Cardiac muscle cell (in vitro differentiated cells and primary cell): ENCODE measurements at regions not wholly inside any gene's neighbourhood (a gene's known extent, or its start where the extent isn't known, plus 50 kb on each side); places are given as distances from the start of the nearest gene placed in this dataset.

Experiments used
- DNase-seq, 2 donors: peaks; one replicate each; pipeline versions ENCODE4 v3.0.0 to v3.0.0-alpha.2; 2010 to 2017; ENCODE audit warnings: low read depth in 1 of 2, low spot score in 1 of 2
- H3K27ac ChIP-seq: fragments of 200-600 bp; sonication (generic); 2 replicates; pipeline ENCODE4 v1.5.1; 2016
- H3K27me3 ChIP-seq: fragments of 200-600 bp; sonication (generic); 2 replicates; pipeline ENCODE4 v1.6.0; 2016; ENCODE audit warnings: control low read depth
- H3K36me3 ChIP-seq: fragments of 200-600 bp; sonication (generic); 2 replicates; pipeline ENCODE4 v1.5.1; 2016; ENCODE audit warnings: control low read depth
- H3K4me1 ChIP-seq: fragments of 200-600 bp; sonication (generic); 2 replicates; pipeline ENCODE4 v1.8.1; 2017; ENCODE audit warnings: low read depth, mild to moderate bottlenecking, mixed run types
- H3K4me3 ChIP-seq: fragments of 200-600 bp; sonication (generic); 2 replicates; pipeline ENCODE4 v1.5.1; 2016; ENCODE audit warnings: mild to moderate bottlenecking
- H3K9me3 ChIP-seq: fragments of 200-600 bp; sonication (generic); 2 replicates; pipeline ENCODE4 v1.5.1; 2017; ENCODE audit warnings: low read depth, mild to moderate bottlenecking, control low read depth
- CTCF ChIP-seq: IDR thresholded peaks from 2 replicates; pipeline ENCODE4 v1.5.1; 2012; ENCODE audit warnings: low read depth, mild to moderate bottlenecking, low read length

GRCh38 chr14:71204768-71205167 is 297.5 kb downstream of the PCNX1 start:
- Histone ChIP-seq H3K27ac (no peak overlapping the region), H3K4me3 (no peak overlapping the region), H3K4me1 (no peaks in the 10 kb centered on the region), H3K9me3 (no peaks in the 10 kb centered on the region), H3K36me3 (no peaks in the 10 kb centered on the region), H3K27me3 (peaks cover 3% of the 10 kb centered on the region)
- no peak for TF ChIP-seq CTCF
- no peak for DNase-seq

GRCh38 chr14:71206123-71206522 is 298.9 kb downstream of the PCNX1 start:
- H3K36me3 ChIP-seq, result no peaks in the 10 kb centered on the region
- H3K9me3 ChIP-seq, result no peaks in the 10 kb centered on the region
- peaks cover 3% of the 10 kb centered on the region for H3K27me3 ChIP-seq
- H3K27ac ChIP-seq, result no peak overlapping the region
- no peak for TF ChIP-seq CTCF
- DNase-seq, result no peak
- no peak overlapping the region for H3K4me3 ChIP-seq
- H3K4me1 ChIP-seq, result no peaks in the 10 kb centered on the region

GRCh38 chr14:71206766-71207371 is 299.6 kb downstream of the PCNX1 start:
- peak in 1 of 2 donors; percentile 91 for DNase-seq
- Histone ChIP-seq H3K4me1 (no peaks in the 10 kb centered on the region), H3K9me3 (no peaks in the 10 kb centered on the region), H3K27me3 (peaks cover 3% of the 10 kb centered on the region), H3K4me3 (no peak overlapping the region), H3K36me3 (no peaks in the 10 kb centered on the region), H3K27ac (no peak overlapping the region)
- TF ChIP-seq CTCF, result no peak

- Histone ChIP-seq H3K27ac (no peak overlapping the region), H3K4me3 (no peak overlapping the region), H3K27me3 (no peaks in the 10 kb centered on the region), H3K9me3 (no peaks in the 10 kb centered on the region), H3K4me1 (no peaks in the 10 kb centered on the region), H3K36me3 (no peaks in the 10 kb centered on the region)
- no peak for TF ChIP-seq CTCF
- DNase-seq, result no peak
Observed at GRCh38 chr14:71208702-71209357, 301.6 kb downstream of the PCNX1 start.

- H3K9me3 ChIP-seq, result no peaks in the 10 kb centered on the region
- no peaks in the 10 kb centered on the region for H3K4me1 ChIP-seq
- no peak overlapping the region for H3K27ac ChIP-seq
- H3K4me3 ChIP-seq, result no peak overlapping the region
- H3K36me3 ChIP-seq, result no peaks in the 10 kb centered on the region
- TF ChIP-seq CTCF, result no peak
- H3K27me3 ChIP-seq, result no peaks in the 10 kb centered on the region
- no peak for DNase-seq
Observed at GRCh38 chr14:71209888-71210287, 302.6 kb downstream of the PCNX1 start.
